Ovary (tissue), 7 donors: ENCODE measurements at regions not wholly inside any gene's neighbourhood (a gene's known extent, or its start where the extent isn't known, plus 50 kb on each side); places are given as distances from the start of the nearest gene placed in this dataset.
"Not testable (repeated sequence)": the region's sequence is repeated elsewhere in the genome, so short reads cannot be mapped to it uniquely, and the experiment has no call there.

ENCODE experiments used
- DNase-seq, 5 donors: peaks; one replicate each; pipeline ENCODE4 v3.0.0-alpha.2; 2019 to 2020
- H3K27ac ChIP-seq, 2 donors: fragments of 200-600 bp; one replicate each; pipeline versions ENCODE4 v1.5.1 to v1.8.0; 2019 to 2022
- H3K27me3 ChIP-seq: fragments of 200-600 bp; one replicate; pipeline ENCODE4 v1.8.0; 2022
- H3K36me3 ChIP-seq: fragments of 200-600 bp; sonication (generic); one replicate; pipeline ENCODE4 v1.5.1; 2019
- H3K4me1 ChIP-seq: one replicate; pipeline ENCODE4 v1.8.1; 2013; ENCODE audit warnings: mild to moderate bottlenecking, moderate library complexity; ENCODE audit not compliant: insufficient read depth
- H3K4me3 ChIP-seq: fragments of 200-600 bp; sonication (generic); one replicate; pipeline ENCODE4 v1.5.1; 2017
- H3K9me3 ChIP-seq, 2 donors: fragments of 200-600 bp in 1 of 2; sonication (generic) in 1 of 2; one replicate each; pipeline versions ENCODE4 v1.5.1 to v1.8.1; 2013 to 2019; ENCODE audit warnings: mild to moderate bottlenecking in 1 of 2, moderate library complexity in 1 of 2
- CTCF ChIP-seq, 3 donors: fragments of 450-650 bp in 2 of 3; fragments of 200-600 bp in 1 of 3; IDR thresholded peaks; one replicate each; pipeline versions ENCODE4 v1.5.1 to v1.8.0; 2016 to 2022; ENCODE audit warnings: antibody characterized with exemption in 3 of 3, mild to moderate bottlenecking in 1 of 3
- EP300 ChIP-seq: sonication (generic); formaldehyde crosslinking; IDR thresholded peaks from one replicate; pipeline ENCODE4 v1.6.1; 2017; ENCODE audit warnings: antibody characterized with exemption
- POLR2A ChIP-seq: fragments of 450-650 bp; IDR thresholded peaks from one replicate; pipeline ENCODE4 v1.6.1; 2017; ENCODE audit warnings: antibody characterized with exemption, mild to moderate bottlenecking, moderate library complexity
- WGBS, 3 donors: extraction: QIAGEN DNeasy Blood & Tissue Kit in 1 of 3; methylation state at CpG; one replicate each; pipeline versions ENCODE4 v1.1.5 to v1.1.7; 2013 to 2017; 5-methylcytosine and 5-hydroxymethylcytosine counted together
- intact Hi-C, 4 donors: fragments of 100-400 bp; cut with DNase I; formaldehyde crosslinking; loops; one replicate each; pipeline versions ENCODE4 v1.11.0 to v1.15.1; 2022 to 2023
- donor health status: DM: no; HTN: no; CAD: no; lungs with moderate emphysema.
- donor health status: DM: no; HTN: no; CAD: no.
- donor health status: Bipolar disorder and iron deficiency.
- donor health status: DM: no; HTN: no; CAD: no.
- donor health status: DM: yes; HTN: yes; CAD: no.

GRCh38 chr6:67952121-67952520 lies 683.0 kb upstream of the ADGRB3 start:
- Histone ChIP-seq H3K4me1 (no peaks in the 10 kb centered on the region), H3K9me3 (no peaks in the 10 kb centered on the region), H3K36me3 (no peaks in the 10 kb centered on the region), H3K27ac (no peak overlapping the region), H3K4me3 (no peak overlapping the region), H3K27me3 (no peaks in the 10 kb centered on the region)
- 40 to 66% (median 47%) methylated on average over 1 of the region's 1 CpG for WGBS, 3 donors
- intact Hi-C loops = no loop called here
- no peak for DNase-seq
- no peak for TF ChIP-seq EP300
- TF ChIP-seq POLR2A = no peak
- TF ChIP-seq CTCF (IDR thresholded peaks at IDR 0.05) = no peak

- H3K4me1 ChIP-seq, H3K27me3 ChIP-seq, intact Hi-C loops, H3K27ac ChIP-seq, DNase-seq, H3K9me3 ChIP-seq, H3K4me3 ChIP-seq, H3K36me3 ChIP-seq: not testable (repeated sequence)
- WGBS, 3 donors = 92 to 97% (median 96%) methylated on average over 1 of the region's 1 CpG
These were observed 687.3 kb upstream of the ADGRB3 start for GRCh38 chr6:67947762-67948161.

- Histone ChIP-seq H3K4me1 (no peaks in the 10 kb centered on the region), H3K27ac (no peak overlapping the region), H3K36me3 (no peaks in the 10 kb centered on the region), H3K4me3 (no peak overlapping the region), H3K27me3 (no peaks in the 10 kb centered on the region), H3K9me3 (no peaks in the 10 kb centered on the region)
- no peak for DNase-seq
- intact Hi-C loops = no loop called here
- no peak for TF ChIP-seq POLR2A
- TF ChIP-seq CTCF (IDR thresholded peaks at IDR 0.05) = no peak
- TF ChIP-seq EP300 = no peak
- WGBS, 3 donors = 75 to 85% (median 83%) methylated on average over 2 of the region's 2 CpGs
These were observed 699.1 kb upstream of the ADGRB3 start for GRCh38 chr6:67935976-67936477.

- Histone ChIP-seq H3K27ac (no peak overlapping the region), H3K36me3 (no peaks in the 10 kb centered on the region), H3K27me3 (no peaks in the 10 kb centered on the region), H3K4me1 (no peaks in the 10 kb centered on the region), H3K4me3 (no peak overlapping the region), H3K9me3 (no peaks in the 10 kb centered on the region)
- DNase-seq = no peak
- intact Hi-C loops = no loop called here
- TF ChIP-seq CTCF (IDR thresholded peaks at IDR 0.05) (no peak), EP300 (no peak), POLR2A (no peak)
- 54 to 72% (median 69%) methylated on average over 1 of the region's 1 CpG for WGBS, 3 donors
These were observed 701.8 kb upstream of the ADGRB3 start for GRCh38 chr6:67933278-67933677.

- DNase-seq, H3K36me3 ChIP-seq, H3K27me3 ChIP-seq, H3K4me1 ChIP-seq, H3K4me3 ChIP-seq, intact Hi-C loops, H3K9me3 ChIP-seq, H3K27ac ChIP-seq: not testable (repeated sequence)
- 64 to 92% (median 74%) methylated on average over 2 to 3 of the region's 3 CpGs for WGBS, 3 donors
These were observed 712.5 kb upstream of the ADGRB3 start for GRCh38 chr6:67922588-67922987.

GRCh38 chr6:67920040-67920439 lies 715.0 kb upstream of the ADGRB3 start:
- H3K27me3 ChIP-seq, H3K4me3 ChIP-seq, H3K9me3 ChIP-seq, H3K27ac ChIP-seq, DNase-seq, intact Hi-C loops, H3K36me3 ChIP-seq, H3K4me1 ChIP-seq: not testable (repeated sequence)
- 78 to 93% (median 84%) methylated on average over 1 of the region's 1 CpG for WGBS, 3 donors
